ENCODE measurements at regions not wholly inside any gene's neighbourhood (a gene's known extent, or its start where the extent isn't known, plus 50 kb on each side); places are given as distances from the start of the nearest gene placed in this dataset.
"Not testable (repeated sequence)": the region's sequence is repeated elsewhere in the genome, so short reads cannot be mapped to it uniquely, and the experiment has no call there.

- no peak for DNase-seq (ENCODE audit: low read depth)
These were observed 209.5 kb downstream of the SOX2 start for GRCh38 chr3:181921220-181921619.

- not testable (repeated sequence) for DNase-seq (ENCODE audit: low read depth)
These were observed 214.1 kb downstream of the SOX2 start for GRCh38 chr3:181925841-181926240.

DNA sequence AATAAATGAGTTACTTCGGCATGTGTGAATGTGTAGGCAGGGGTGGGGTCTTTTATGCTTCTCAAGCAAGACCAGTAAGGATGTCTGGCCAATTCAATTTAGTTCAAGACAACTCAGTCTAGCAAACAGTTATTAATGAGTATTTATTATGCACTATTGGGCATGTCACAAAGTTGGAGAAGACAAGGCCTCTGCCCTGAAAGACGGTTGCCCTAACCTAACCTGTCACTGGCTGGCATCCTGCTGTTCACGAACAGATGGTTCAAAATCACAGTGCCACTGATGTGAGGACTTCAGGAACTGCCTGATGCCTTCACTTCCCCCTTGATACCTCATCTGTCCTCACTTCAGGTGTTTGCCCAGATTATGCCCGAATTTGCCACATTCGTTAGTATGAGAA lies 217.8 kb downstream of the SOX2 start:
- no peak for DNase-seq (ENCODE audit: low read depth)

- no peak for DNase-seq (ENCODE audit: low read depth)
These were observed 218.4 kb downstream of the SOX2 start for GRCh38 chr3:181930105-181930504.

DNA sequence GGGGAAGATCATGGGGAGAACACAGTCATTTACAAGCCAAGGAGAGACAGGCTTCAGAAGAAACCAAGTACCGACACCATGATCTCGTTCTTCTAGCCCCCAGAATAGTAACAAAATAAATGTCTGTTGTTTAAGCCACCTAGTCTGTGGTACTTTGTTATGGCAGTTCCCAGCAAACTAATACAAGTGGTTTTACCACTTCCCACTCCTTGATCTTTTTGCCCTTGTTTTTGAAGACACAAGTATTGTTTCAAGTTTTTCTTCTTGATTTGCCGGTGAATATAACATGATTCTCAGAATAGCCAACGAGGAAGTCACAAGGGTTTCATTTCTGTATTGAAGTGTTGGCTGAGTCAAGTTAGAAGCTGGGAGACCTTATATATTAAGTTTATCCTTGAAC lies 220.3 kb downstream of the SOX2 start:
- DNase-seq (ENCODE audit: low read depth), result no peak

DNA sequence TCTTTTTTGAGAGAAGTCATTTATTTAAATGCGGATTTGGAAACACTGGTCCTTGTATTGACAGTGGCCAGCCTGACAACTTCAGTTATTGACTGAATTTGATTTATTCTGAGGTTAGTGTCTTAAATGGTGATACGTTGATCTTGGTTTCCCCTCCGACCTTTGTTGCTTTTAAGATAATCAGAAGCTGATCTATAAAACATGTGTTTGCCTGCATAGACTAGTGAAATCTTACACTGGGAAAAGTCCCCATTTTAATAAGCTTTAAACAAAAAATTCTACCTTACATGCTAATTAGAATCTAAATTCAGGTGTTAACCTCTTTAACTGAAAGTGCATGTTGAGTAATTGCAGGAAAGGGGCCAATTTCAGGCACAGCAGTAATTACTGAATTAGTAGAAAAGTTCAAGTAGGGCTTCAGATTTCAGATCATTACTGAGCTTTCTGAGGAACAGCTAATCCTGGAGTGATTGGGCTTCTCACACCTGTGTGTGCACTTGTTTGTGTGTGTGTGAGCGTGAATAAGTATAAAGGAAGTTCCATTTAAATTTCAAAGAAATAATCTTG lies 221.4 kb downstream of the SOX2 start:
- no peak for DNase-seq (ENCODE audit: low read depth)

DNA sequence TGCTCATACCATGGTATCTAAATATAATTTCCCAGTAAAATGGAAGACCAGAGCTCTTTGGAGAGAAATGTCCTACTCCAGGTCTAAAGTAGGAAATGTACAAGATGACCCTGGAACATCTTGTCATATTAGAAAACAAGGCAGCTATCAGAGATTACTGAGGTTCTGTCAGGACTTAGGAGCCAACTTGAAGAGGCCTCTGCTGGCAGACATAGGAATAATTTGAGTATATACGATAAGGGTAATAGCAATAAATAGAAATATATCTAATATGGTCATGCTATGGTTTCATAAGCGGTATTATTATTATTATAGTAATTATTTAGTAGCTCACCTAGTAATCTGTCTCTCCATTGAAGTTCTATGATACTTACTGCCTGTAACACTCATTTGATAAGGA lies 224.2 kb downstream of the SOX2 start:
- no peak for DNase-seq (ENCODE audit: low read depth)

DNA sequence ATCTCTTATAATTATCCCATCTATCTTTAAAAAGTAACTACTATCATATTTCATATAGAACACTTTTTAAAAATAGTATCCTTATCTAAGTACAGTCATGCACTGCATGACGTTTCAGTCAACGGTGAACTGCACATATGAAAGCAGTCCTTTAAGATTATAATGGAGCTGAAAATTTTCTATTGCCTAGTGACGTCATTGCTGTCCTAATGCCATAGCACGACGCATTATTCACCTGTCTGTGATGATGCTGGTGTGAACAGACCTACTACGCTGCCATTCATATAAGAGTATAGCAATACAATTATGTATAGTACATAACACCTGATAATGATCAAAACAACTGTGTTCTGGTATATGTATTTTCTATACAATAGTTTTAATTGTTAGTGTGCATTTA lies 225.0 kb downstream of the SOX2 start:
- DNase-seq (ENCODE audit: low read depth), result no peak

DNA sequence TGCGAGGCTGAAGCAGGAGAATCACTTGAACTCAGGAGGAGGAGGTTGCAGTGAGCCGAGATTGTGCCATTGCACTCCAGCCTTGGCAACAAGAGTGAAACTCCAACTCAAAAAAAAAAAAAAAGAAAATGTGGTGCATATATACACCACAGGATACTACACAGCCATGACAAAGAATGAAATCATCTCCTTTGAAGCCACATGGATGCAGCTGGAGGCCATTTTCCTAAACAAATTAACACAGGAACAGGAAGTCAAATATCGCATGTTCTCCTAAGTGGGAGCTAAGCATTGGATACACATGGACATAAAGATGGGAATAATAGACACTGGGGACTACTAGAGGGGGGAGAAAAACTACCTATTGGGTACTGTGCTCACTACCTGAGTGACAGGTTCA lies 226.9 kb downstream of the SOX2 start:
- not testable (repeated sequence) for DNase-seq (ENCODE audit: low read depth)

- no peak for DNase-seq (ENCODE audit: low read depth)
These were observed 229.0 kb downstream of the SOX2 start for GRCh38 chr3:181940703-181941102.

GRCh38 chr3:181941250-181941649 lies 229.5 kb downstream of the SOX2 start:
- DNase-seq (ENCODE audit: low read depth), result no peak

DNA sequence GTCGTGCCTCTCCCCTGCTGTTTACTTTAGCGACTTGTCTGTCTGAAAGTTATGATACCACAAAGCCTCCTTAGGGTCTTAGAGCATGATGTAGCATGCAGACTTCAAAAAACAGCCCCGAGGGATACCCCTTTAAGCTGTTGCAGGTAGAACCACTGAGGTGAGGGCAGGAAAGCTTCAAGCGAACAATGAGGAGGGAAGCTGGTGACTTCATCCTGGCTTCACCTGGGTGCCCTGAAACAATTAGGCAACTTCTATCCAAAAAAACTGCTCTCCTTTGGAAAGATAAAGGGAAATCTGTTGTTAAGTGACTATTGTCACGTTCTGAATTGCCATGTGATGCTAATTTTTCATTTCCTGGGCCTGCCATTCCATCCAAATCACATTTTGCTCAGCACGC lies 231.6 kb downstream of the SOX2 start:
- DNase-seq (ENCODE audit: low read depth), result no peak

- DNase-seq (ENCODE audit: low read depth), result no peak
These were observed 235.9 kb downstream of the SOX2 start for GRCh38 chr3:181947606-181948005.

DNA sequence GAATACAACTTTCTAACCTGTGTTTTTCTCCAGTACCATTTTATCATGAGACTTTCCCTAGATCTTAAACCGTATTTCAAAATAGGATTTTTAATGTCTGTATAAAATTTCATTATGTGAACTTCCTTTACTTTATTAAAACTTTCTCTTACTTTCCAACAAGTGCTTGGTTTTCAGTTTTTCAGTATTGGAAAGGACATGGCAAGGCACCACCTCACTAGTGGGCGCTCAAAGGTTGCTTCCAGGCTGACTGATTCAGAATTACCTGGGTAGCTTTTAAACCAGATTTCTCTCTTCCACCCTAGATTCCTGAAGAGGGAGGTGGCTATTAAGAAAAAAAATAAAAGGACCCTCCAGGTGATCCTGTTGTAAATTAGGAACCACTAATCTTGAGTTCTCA lies 236.6 kb downstream of the SOX2 start:
- no peak for DNase-seq (ENCODE audit: low read depth)

DNA sequence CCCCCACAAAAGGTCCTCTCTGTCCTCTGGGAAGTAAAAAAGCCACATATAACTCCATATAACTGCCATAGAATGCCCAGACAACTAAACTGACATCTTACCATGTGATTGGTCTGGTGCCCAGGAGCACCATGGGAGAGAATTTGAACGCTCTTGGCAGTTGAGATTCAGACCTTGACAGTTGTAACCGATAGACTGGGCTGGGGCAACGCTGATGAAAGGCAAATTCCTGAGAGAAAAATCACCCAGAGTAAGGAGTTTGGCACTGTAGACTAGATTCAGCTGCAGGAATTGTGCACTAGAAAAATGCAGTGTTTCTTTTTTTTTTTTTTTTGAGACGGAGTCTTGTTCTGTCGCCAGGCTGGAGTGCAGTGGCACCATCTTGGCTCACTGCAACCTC lies 240.5 kb downstream of the SOX2 start:
- DNase-seq (ENCODE audit: low read depth), result no peak

- no peak for DNase-seq (ENCODE audit: low read depth)
These were observed 241.2 kb downstream of the SOX2 start for GRCh38 chr3:181952929-181953328.

- no peak for DNase-seq (ENCODE audit: low read depth)
These were observed 243.8 kb downstream of the SOX2 start for GRCh38 chr3:181955566-181955965.

DNA sequence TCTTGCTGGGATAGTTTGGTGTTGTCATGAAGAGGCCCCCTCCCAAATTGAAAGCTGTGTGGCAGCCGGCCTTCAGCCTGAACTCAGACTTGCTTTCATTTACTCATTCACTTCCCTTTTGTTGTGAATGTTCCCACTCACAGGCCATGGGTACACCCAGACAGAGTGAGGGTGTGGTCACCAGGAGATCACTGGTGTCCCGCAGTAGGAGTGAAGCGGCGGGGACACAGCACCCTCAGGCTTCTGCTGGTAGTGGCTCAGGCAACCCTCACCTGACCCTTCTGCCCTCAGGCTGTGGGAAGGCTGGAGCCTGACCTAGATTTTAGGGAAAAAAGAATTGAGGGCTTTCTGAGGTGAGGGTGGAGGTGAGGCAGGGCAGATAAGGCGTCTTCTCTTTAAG lies 244.4 kb downstream of the SOX2 start:
- no peak for DNase-seq (ENCODE audit: low read depth)

DNA sequence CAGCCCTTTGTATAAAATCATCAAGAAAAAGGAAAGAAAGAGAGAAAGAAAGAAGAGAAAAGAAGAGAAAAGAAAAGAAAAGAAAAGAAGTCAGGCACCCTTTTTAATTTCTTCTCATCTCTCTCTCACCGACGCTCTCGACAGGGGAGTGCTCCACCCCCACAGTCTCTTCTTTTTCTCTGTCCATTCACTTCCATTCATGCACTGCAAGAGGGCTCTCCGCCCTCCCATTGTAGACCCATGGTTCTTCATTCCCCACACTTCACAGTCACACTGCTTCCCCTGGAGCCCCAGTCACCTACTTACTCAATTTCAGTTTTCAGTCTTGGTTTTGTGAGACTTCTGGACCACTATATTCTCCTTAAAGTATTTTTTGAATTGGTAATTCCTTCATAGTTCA lies 254.7 kb downstream of the SOX2 start:
- no peak for DNase-seq (ENCODE audit: low read depth)

- no peak for DNase-seq (ENCODE audit: low read depth)
These were observed 258.2 kb downstream of the SOX2 start for GRCh38 chr3:181969925-181970324.

DNA sequence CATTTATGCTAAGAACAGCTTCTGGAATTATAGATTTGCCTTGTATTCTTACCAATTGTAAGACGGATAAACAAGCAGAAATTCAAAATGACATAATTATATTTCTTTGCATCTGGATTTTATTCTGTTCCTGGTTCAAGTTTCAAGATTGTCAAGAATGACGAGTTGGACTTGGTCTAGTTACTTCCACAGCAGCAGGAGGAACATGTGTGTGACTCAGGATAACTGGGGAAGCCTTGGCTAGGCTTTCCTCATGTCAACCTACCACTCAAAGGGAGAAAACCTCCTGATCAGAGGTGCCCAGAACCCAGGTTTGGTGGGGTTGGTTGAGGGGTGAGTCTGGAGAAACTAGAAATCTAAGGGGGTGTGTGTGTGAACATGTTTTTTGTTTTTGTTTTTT lies 259.7 kb downstream of the SOX2 start:
- no peak for DNase-seq (ENCODE audit: low read depth)

- DNase-seq (ENCODE audit: low read depth), result no peak
These were observed 262.5 kb downstream of the SOX2 start for GRCh38 chr3:181974198-181974597.

DNA sequence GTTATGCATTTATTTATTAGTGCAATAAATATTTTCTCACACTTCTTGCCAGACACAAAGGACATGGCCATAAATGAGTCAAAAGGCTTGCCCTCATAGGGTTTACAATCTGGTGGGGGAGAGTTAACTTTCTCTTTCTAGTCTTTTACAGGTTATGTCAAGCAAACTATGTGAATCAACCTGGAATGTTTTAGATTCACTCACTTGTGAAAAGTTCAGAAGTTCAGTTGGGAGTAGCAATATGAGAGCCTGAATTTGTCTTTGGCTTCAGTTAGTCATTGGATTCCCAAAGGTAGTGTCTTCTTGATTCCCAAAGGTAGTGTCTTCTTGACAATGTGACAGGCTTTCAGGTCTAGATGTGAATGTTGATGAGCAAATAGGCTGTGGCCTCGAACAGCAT lies 264.8 kb downstream of the SOX2 start:
- no peak for DNase-seq (ENCODE audit: low read depth)

GRCh38 chr3:181985386-181985785 lies 273.7 kb downstream of the SOX2 start:
- DNase-seq (ENCODE audit: low read depth), result no peak

DNA sequence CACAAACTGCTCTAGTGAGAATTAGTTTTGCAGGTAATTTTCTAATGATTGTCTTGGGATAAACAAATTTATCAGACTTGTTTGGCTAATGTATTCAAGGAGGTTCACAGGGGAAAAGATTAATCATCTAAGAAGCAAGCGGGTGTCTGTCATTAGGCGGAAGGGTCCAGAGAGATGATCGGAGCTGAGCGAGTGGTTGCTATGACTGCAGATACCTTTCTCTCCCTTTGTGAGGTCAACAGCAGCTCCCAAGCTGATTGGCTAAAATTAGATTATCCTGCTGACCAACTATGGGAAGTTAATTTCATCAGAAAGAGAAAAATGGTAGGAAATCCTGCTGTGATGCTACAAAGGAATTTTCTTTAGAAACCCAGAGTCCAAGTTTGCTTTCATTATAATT lies 276.0 kb downstream of the SOX2 start:
- no peak for DNase-seq (ENCODE audit: low read depth)

Measured in fibroblast of gingiva (primary cell).